T-helper 2 cell treated with Interferon-gamma antibody and Interleukin-4, amounts not matched to agents 5 μg/mL and 100 μg/mL, for 36 hours (primary cell): ENCODE measurements at regions not wholly inside any gene's neighbourhood (a gene's known extent, or its start where the extent isn't known, plus 50 kb on each side); places are given as distances from the start of the nearest gene placed in this dataset.

Experiments used
- DNase-seq: peaks from one replicate; pipeline ENCODE4 v3.0.0; 2021; ENCODE audit warnings: low spot score
- H3K27ac Mint-ChIP-seq: one replicate; pipeline ENCODE4 v1.8.0; 2021; ENCODE audit warnings: mild to moderate bottlenecking, mixed read lengths
- H3K27me3 Mint-ChIP-seq: one replicate; pipeline ENCODE4 v1.8.0; 2021; ENCODE audit warnings: low read depth, mixed read lengths
- H3K36me3 Mint-ChIP-seq: one replicate; pipeline ENCODE4 v1.8.0; 2021; ENCODE audit warnings: low read depth, mixed read lengths
- H3K4me1 Mint-ChIP-seq: one replicate; pipeline ENCODE4 v1.8.0; 2021; ENCODE audit warnings: low read depth, mixed read lengths
- H3K4me3 Mint-ChIP-seq: one replicate; pipeline ENCODE4 v1.8.0; 2022; ENCODE audit warnings: mild to moderate bottlenecking, moderate library complexity, mixed read lengths
- H3K9me3 Mint-ChIP-seq: one replicate; pipeline ENCODE4 v1.8.0; 2021; ENCODE audit warnings: mixed read lengths

- H3K27me3 Mint-ChIP-seq: no peaks in the 10 kb centered on the region
- no peak overlapping the region for H3K4me3 Mint-ChIP-seq
- DNase-seq: no peak
- H3K9me3 Mint-ChIP-seq: no peaks in the 10 kb centered on the region
- H3K4me1 Mint-ChIP-seq: no peaks in the 10 kb centered on the region
- H3K36me3 Mint-ChIP-seq: no peaks in the 10 kb centered on the region
- no peak overlapping the region for H3K27ac Mint-ChIP-seq
These were observed 139.3 kb upstream of the SOX2 start for GRCh38 chr3:181572432-181572831.

GRCh38 chr3:181570472-181570871 is 141.3 kb upstream of the SOX2 start:
- H3K9me3 Mint-ChIP-seq: no peaks in the 10 kb centered on the region
- no peak overlapping the region for H3K27ac Mint-ChIP-seq
- no peaks in the 10 kb centered on the region for H3K36me3 Mint-ChIP-seq
- DNase-seq: no peak
- H3K27me3 Mint-ChIP-seq: no peaks in the 10 kb centered on the region
- no peaks in the 10 kb centered on the region for H3K4me1 Mint-ChIP-seq
- no peak overlapping the region for H3K4me3 Mint-ChIP-seq

- H3K4me3 Mint-ChIP-seq: no peak overlapping the region
- no peaks in the 10 kb centered on the region for H3K4me1 Mint-ChIP-seq
- H3K27me3 Mint-ChIP-seq: no peaks in the 10 kb centered on the region
- H3K36me3 Mint-ChIP-seq: no peaks in the 10 kb centered on the region
- no peak for DNase-seq
- H3K9me3 Mint-ChIP-seq: no peaks in the 10 kb centered on the region
- no peak overlapping the region for H3K27ac Mint-ChIP-seq
These were observed 142.3 kb upstream of the SOX2 start for GRCh38 chr3:181569356-181569940.

- no peak overlapping the region for H3K27ac Mint-ChIP-seq
- H3K4me3 Mint-ChIP-seq: no peak overlapping the region
These were observed 143.0 kb upstream of the SOX2 start for GRCh38 chr3:181568693-181569092.

GRCh38 chr3:181568248-181568647 is 143.5 kb upstream of the SOX2 start:
- DNase-seq: no peak
- Mint-ChIP-seq H3K4me3 (no peak overlapping the region), H3K27ac (no peak overlapping the region), H3K36me3 (no peaks in the 10 kb centered on the region), H3K4me1 (no peaks in the 10 kb centered on the region), H3K27me3 (no peaks in the 10 kb centered on the region), H3K9me3 (no peaks in the 10 kb centered on the region)

More at GRCh38 chr3:181568693-181569092, 143.0 kb upstream of the SOX2 start:
- Mint-ChIP-seq H3K4me1 (no peaks in the 10 kb centered on the region), H3K27me3 (no peaks in the 10 kb centered on the region), H3K36me3 (no peaks in the 10 kb centered on the region), H3K9me3 (no peaks in the 10 kb centered on the region)
- DNase-seq: no peak

- no peak overlapping the region for H3K4me3 Mint-ChIP-seq
- no peaks in the 10 kb centered on the region for H3K27me3 Mint-ChIP-seq
- no peaks in the 10 kb centered on the region for H3K4me1 Mint-ChIP-seq
- no peak overlapping the region for H3K27ac Mint-ChIP-seq
- no peaks in the 10 kb centered on the region for H3K9me3 Mint-ChIP-seq
- H3K36me3 Mint-ChIP-seq: no peaks in the 10 kb centered on the region
- no peak for DNase-seq
These were observed 144.2 kb upstream of the SOX2 start for GRCh38 chr3:181567311-181568075.

GRCh38 chr3:181565416-181565815 is 146.3 kb upstream of the SOX2 start:
- no peak for DNase-seq
- H3K4me3 Mint-ChIP-seq: no peak overlapping the region
- H3K36me3 Mint-ChIP-seq: no peaks in the 10 kb centered on the region
- H3K27me3 Mint-ChIP-seq: no peaks in the 10 kb centered on the region
- no peak overlapping the region for H3K27ac Mint-ChIP-seq
- H3K9me3 Mint-ChIP-seq: no peaks in the 10 kb centered on the region
- H3K4me1 Mint-ChIP-seq: no peaks in the 10 kb centered on the region

- H3K9me3 Mint-ChIP-seq: no peaks in the 10 kb centered on the region
- H3K27me3 Mint-ChIP-seq: no peaks in the 10 kb centered on the region
- H3K4me3 Mint-ChIP-seq: no peak overlapping the region
- no peak overlapping the region for H3K27ac Mint-ChIP-seq
- DNase-seq: no peak
- no peaks in the 10 kb centered on the region for H3K4me1 Mint-ChIP-seq
- H3K36me3 Mint-ChIP-seq: no peaks in the 10 kb centered on the region
These were observed 147.5 kb upstream of the SOX2 start for GRCh38 chr3:181564222-181564621.

- DNase-seq: no peak
- no peaks in the 10 kb centered on the region for H3K36me3 Mint-ChIP-seq
- H3K27ac Mint-ChIP-seq: no peak overlapping the region
- no peak overlapping the region for H3K4me3 Mint-ChIP-seq
- no peaks in the 10 kb centered on the region for H3K4me1 Mint-ChIP-seq
- no peaks in the 10 kb centered on the region for H3K9me3 Mint-ChIP-seq
- H3K27me3 Mint-ChIP-seq: no peaks in the 10 kb centered on the region
These were observed 150.3 kb upstream of the SOX2 start for GRCh38 chr3:181561139-181562031.

- Mint-ChIP-seq H3K36me3 (no peaks in the 10 kb centered on the region), H3K4me3 (no peak overlapping the region), H3K27me3 (no peaks in the 10 kb centered on the region), H3K4me1 (no peaks in the 10 kb centered on the region), H3K9me3 (no peaks in the 10 kb centered on the region), H3K27ac (no peak overlapping the region)
- no peak for DNase-seq
These were observed 152.9 kb upstream of the SOX2 start for GRCh38 chr3:181558870-181559269.

GRCh38 chr3:181555681-181556080 is 156.0 kb upstream of the SOX2 start:
- no peak overlapping the region for H3K27ac Mint-ChIP-seq
- no peak for DNase-seq
- H3K4me1 Mint-ChIP-seq: no peaks in the 10 kb centered on the region
- H3K27me3 Mint-ChIP-seq: no peaks in the 10 kb centered on the region
- H3K9me3 Mint-ChIP-seq: no peaks in the 10 kb centered on the region
- no peak overlapping the region for H3K4me3 Mint-ChIP-seq
- H3K36me3 Mint-ChIP-seq: no peaks in the 10 kb centered on the region

GRCh38 chr3:181554233-181554765 is 157.4 kb upstream of the SOX2 start:
- Mint-ChIP-seq H3K27ac (no peak overlapping the region), H3K27me3 (no peaks in the 10 kb centered on the region), H3K9me3 (no peaks in the 10 kb centered on the region), H3K4me3 (no peak overlapping the region), H3K4me1 (no peaks in the 10 kb centered on the region), H3K36me3 (no peaks in the 10 kb centered on the region)
- no peak for DNase-seq

GRCh38 chr3:181549266-181549665 is 162.5 kb upstream of the SOX2 start:
- Mint-ChIP-seq H3K27ac (no peak overlapping the region), H3K9me3 (peaks cover 4% of the 10 kb centered on the region), H3K27me3 (no peaks in the 10 kb centered on the region), H3K4me1 (no peaks in the 10 kb centered on the region), H3K36me3 (no peaks in the 10 kb centered on the region), H3K4me3 (no peak overlapping the region)
- no peak for DNase-seq

- no peak for DNase-seq
- no peaks in the 10 kb centered on the region for H3K27me3 Mint-ChIP-seq
- no peak overlapping the region for H3K27ac Mint-ChIP-seq
- no peaks in the 10 kb centered on the region for H3K36me3 Mint-ChIP-seq
- H3K9me3 Mint-ChIP-seq: no peaks in the 10 kb centered on the region
- H3K4me3 Mint-ChIP-seq: no peak overlapping the region
- no peaks in the 10 kb centered on the region for H3K4me1 Mint-ChIP-seq
These were observed 170.3 kb upstream of the SOX2 start for GRCh38 chr3:181541414-181541813.
